ENCODE measurements at regions not wholly inside any gene's neighbourhood (a gene's known extent, or its start where the extent isn't known, plus 50 kb on each side); places are given as distances from the start of the nearest gene placed in this dataset.

DNA sequence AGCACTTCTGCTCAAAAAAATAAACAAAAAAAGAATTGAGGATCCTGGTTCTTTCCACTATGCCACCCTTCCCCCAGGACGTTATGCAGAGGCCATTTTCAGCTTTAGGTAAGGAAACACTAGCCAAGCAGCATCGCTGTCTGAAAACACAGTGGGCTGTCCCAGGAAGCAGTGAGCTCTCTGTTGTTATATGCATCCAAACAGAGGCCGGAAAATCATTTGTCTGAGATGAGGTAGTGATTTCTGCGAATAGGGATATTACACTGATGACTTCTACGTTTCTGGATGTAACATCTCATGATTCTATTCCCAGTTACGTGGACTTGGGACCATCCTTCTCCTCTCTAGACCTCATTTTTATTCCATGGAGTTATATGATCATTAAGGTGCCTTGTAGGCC lies 137.2 kb downstream of the OMA1 start:
- no peak overlapping the region for H3K4me3 ChIP-seq (ENCODE audit: low read depth, low read length)
- in situ Hi-C loops (cut with HindIII; ENCODE audit: low sequenced_read_pairs) = no loop called here
- TF ChIP-seq, protein P1, sequence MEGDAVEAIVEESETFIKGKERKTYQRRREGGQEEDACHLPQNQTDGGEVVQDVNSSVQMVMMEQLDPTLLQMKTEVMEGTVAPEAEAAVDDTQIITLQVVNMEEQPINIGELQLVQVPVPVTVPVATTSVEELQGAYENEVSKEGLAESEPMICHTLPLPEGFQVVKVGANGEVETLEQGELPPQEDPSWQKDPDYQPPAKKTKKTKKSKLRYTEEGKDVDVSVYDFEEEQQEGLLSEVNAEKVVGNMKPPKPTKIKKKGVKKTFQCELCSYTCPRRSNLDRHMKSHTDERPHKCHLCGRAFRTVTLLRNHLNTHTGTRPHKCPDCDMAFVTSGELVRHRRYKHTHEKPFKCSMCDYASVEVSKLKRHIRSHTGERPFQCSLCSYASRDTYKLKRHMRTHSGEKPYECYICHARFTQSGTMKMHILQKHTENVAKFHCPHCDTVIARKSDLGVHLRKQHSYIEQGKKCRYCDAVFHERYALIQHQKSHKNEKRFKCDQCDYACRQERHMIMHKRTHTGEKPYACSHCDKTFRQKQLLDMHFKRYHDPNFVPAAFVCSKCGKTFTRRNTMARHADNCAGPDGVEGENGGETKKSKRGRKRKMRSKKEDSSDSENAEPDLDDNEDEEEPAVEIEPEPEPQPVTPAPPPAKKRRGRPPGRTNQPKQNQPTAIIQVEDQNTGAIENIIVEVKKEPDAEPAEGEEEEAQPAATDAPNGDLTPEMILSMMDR (IDR thresholded peaks at IDR 0.05; ENCODE audit: low read depth, low read length, missing control alignments) = no peak
- DNase-seq (ENCODE audit: low read depth) = no peak

DNA sequence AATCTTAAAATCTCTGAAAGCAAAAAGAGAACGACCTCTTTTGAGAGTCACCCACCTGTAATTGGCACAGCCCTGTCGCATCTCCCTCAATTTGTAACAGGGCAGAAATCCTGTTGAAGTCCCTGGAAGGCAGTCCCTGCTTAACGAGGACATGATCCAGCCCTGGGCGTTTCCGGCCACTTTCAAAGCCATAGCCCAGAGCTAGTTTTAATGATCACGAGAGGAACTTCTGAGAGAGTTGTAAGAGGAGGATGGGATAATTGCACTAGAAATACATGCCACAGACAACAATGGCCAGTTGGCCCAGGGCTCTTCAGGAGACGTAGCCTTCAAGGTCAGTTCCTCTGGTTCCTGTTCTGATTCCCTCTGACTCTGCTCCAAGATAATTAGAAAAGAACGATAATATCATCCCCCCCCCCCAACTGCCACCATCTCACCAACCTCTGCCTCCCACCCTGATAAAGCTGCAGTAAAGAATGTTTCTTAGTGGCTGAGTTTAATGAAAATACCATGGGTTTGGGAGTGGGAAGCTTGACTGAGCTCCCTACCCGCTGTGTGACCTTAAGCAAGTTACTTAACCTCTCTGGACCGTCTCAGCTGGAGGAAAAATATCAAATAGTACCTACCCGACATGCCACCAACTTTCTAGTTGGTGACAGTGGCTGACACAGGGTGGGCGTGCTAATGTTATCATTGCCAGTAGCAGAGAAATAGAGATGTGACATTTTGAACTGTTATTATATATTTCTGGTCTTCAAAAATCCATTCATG lies 140.0 kb downstream of the OMA1 start:
- in situ Hi-C loops (cut with HindIII; ENCODE audit: low sequenced_read_pairs) = no loop called here
- H3K4me3 ChIP-seq (ENCODE audit: low read depth, low read length) = no peak overlapping the region
- DNase-seq (ENCODE audit: low read depth) = no peak
- TF ChIP-seq, protein P1 (IDR thresholded peaks at IDR 0.05; ENCODE audit: low read depth, low read length, missing control alignments) = no peak

DNA sequence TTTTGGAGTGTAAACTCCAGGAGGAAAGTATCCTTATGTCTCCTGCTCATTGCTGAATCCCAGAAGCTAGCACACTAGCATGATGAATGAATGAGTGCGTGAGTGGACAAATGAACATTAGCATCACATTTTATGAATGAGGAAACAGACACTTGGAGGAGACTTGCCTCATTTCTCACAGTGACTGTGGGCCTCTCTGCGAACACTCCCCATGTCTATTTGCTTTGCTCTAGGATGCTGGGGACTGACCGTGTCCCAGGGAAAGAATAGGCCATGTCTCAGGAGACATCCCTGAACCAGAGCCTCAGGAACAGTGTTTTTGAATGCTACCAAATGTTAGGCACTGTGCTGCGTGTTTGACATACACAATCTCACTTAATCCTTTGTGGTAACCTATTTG lies 140.9 kb downstream of the OMA1 start:
- TF ChIP-seq, protein P1 (IDR thresholded peaks at IDR 0.05; ENCODE audit: low read depth, low read length, missing control alignments) = no peak
- in situ Hi-C loops (cut with HindIII; ENCODE audit: low sequenced_read_pairs) = no loop called here
- no peak overlapping the region for H3K4me3 ChIP-seq (ENCODE audit: low read depth, low read length)
- no peak for DNase-seq (ENCODE audit: low read depth)

DNA sequence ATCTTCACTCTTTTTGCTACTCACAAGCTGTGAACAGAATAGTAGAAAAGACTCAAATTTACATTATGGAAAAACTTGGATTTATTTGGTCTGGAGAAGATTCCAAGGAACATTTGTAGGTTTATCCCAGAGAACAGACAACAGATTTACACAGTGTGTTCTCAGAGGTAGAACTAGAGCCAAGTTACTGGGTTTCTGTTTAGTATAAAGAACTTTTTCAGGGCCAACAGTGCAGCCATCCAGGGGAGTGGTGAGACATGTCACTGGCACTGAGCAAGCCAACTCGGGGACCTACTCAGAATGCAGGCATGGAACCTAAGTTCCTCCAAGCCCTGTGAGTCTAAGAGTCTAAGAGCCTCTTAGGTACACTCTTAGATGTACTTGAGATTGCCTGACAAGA lies 142.6 kb downstream of the OMA1 start:
- TF ChIP-seq, protein P1 (IDR thresholded peaks at IDR 0.05; ENCODE audit: low read depth, low read length, missing control alignments) = no peak
- H3K4me3 ChIP-seq (ENCODE audit: low read depth, low read length) = no peak overlapping the region
- DNase-seq (ENCODE audit: low read depth) = no peak
- in situ Hi-C loops (cut with HindIII; ENCODE audit: low sequenced_read_pairs) = no loop called here

DNA sequence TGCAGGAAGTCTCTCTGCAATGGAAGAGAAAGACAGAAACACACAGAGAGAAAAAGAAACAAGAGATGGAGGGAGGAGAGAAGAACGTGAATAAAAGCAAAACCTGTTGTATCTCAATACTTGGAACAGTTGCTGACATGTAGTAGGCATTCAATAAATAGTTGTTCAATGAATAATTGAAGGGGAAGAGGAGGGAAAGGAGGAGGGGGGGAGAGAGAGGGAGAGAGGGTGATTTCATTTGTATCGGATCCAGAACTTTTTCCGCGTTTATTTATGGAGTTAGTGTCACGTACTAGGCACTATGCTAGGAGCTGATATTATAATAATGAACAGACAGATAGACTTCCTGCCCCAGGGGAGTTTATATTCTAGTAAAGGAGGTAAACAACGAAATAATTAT lies 144.1 kb downstream of the OMA1 start:
- H3K4me3 ChIP-seq (ENCODE audit: low read depth, low read length) = no peak overlapping the region
- TF ChIP-seq, protein P1 (IDR thresholded peaks at IDR 0.05; ENCODE audit: low read depth, low read length, missing control alignments) = no peak
- in situ Hi-C loops (cut with HindIII; ENCODE audit: low sequenced_read_pairs) = no loop called here
- DNase-seq (ENCODE audit: low read depth) = no peak

DNA sequence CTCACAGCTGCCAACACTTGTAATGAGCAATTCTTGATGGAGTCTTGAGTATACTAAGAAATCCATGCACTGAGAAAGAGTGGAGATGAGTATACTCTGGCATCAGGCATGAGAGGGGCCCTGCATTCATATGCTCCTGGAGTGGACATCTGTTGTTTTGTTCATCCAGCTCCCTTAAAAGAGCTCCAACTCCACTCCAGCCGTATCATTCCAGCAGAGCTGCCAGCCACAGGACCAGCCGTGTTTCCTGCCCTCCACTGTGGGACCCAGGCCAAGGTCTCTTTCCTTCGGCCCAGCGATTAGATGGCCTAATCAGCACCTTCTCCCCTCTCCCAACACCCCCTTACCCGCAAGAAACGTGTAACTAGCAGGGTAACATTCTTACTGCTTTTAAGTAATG lies 144.5 kb downstream of the OMA1 start:
- no peak overlapping the region for H3K4me3 ChIP-seq (ENCODE audit: low read depth, low read length)
- DNase-seq (ENCODE audit: low read depth) = no peak
- TF ChIP-seq, protein P1 (IDR thresholded peaks at IDR 0.05; ENCODE audit: low read depth, low read length, missing control alignments) = no peak
- in situ Hi-C loops (cut with HindIII; ENCODE audit: low sequenced_read_pairs) = no loop called here

Data from astrocyte of the cerebellum (primary cell).